Upper lobe of right lung (tissue), 1 donor: ENCODE measurements at regions not wholly inside any gene's neighbourhood (a gene's known extent, or its start where the extent isn't known, plus 50 kb on each side); places are given as distances from the start of the nearest gene placed in this dataset.

Source experiments
- ATAC-seq: fragments of 200-7000 bp; cut with Tn5 transposase; one replicate; pipeline ENCODE4 v1.9.1; 2020; ENCODE audit warnings: mild to moderate bottlenecking, moderate library complexity
- DNase-seq: peaks from one replicate; pipeline ENCODE4 v3.0.0-alpha.2; 2020
- H3K27ac ChIP-seq: fragments of 200-600 bp; one replicate; pipeline ENCODE4 v1.8.0; 2022
- H3K27me3 ChIP-seq: fragments of 200-600 bp; one replicate; pipeline ENCODE4 v1.8.0; 2022; ENCODE audit warnings: mild to moderate bottlenecking
- H3K36me3 ChIP-seq: fragments of 200-600 bp; one replicate; pipeline ENCODE4 v1.8.0; 2022
- H3K4me1 ChIP-seq: fragments of 200-600 bp; one replicate; pipeline ENCODE4 v1.8.0; 2022
- H3K4me3 ChIP-seq: fragments of 200-600 bp; one replicate; pipeline ENCODE4 v1.8.0; 2022; ENCODE audit warnings: mild to moderate bottlenecking
- H3K9me3 ChIP-seq: fragments of 200-600 bp; one replicate; pipeline ENCODE4 v1.8.0; 2022
- intact Hi-C: fragments of 100-400 bp; cut with DNase I; formaldehyde crosslinking; loops from one replicate; pipeline ENCODE4 v1.11.0; 2022
- TF ChIP-seq, protein P1 (sequence below): fragments of 200-600 bp; IDR thresholded peaks from one replicate; pipeline ENCODE4 v1.8.0; 2022; ENCODE audit warnings: antibody characterized with exemption
- donor health status: DM: no; HTN: yes; CAD: no; lungs with severe emphysema.

GRCh38 chr2:7785700-7786099 is 868.5 kb downstream of the RNF144A start:
- Histone ChIP-seq H3K9me3 (no peaks in the 10 kb centered on the region), H3K27ac (no peak overlapping the region), H3K27me3 (no peaks in the 10 kb centered on the region), H3K4me3 (no peak overlapping the region), H3K36me3 (no peaks in the 10 kb centered on the region), H3K4me1 (no peaks in the 10 kb centered on the region)
- ATAC-seq (peak; percentile 66), DNase-seq (no peak)
- TF ChIP-seq, protein P1, sequence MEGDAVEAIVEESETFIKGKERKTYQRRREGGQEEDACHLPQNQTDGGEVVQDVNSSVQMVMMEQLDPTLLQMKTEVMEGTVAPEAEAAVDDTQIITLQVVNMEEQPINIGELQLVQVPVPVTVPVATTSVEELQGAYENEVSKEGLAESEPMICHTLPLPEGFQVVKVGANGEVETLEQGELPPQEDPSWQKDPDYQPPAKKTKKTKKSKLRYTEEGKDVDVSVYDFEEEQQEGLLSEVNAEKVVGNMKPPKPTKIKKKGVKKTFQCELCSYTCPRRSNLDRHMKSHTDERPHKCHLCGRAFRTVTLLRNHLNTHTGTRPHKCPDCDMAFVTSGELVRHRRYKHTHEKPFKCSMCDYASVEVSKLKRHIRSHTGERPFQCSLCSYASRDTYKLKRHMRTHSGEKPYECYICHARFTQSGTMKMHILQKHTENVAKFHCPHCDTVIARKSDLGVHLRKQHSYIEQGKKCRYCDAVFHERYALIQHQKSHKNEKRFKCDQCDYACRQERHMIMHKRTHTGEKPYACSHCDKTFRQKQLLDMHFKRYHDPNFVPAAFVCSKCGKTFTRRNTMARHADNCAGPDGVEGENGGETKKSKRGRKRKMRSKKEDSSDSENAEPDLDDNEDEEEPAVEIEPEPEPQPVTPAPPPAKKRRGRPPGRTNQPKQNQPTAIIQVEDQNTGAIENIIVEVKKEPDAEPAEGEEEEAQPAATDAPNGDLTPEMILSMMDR = no peak
- intact Hi-C loops = no loop called here

GRCh38 chr2:7788736-7789135 is 871.5 kb downstream of the RNF144A start:
- H3K9me3 ChIP-seq = no peaks in the 10 kb centered on the region

DNA sequence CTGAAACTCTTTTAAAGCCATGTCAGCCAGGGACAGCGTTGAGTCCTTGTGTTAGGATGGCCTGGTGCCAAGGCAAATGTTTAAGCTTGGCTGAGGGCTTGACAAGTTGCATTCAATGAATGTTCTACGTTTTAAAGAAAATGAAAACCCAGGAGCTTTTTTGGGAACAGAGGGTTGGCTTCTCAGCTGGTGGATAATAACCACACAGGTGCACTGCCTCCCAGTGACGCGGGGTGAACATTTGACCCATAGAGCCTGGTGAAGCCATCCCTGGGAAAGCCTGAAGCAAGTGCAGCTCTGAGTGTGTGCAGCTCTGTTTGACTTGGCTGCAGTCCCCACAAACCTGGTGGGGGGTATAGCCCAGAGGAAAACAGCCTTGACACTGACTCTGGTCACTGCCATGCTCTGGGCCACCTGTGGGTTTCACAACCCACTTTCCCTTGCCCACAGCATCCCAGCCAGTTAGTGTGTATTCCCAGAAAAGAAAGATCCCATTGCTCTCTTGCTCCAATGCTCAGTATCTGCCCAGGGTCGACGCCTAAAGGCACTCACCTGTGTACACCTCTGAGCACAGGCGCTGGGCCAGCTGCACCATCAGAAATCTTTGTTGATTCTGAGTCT is 874.9 kb downstream of the RNF144A start:
- H3K27me3 ChIP-seq = no peaks in the 10 kb centered on the region
- DNase-seq (no peak), ATAC-seq (peak; percentile 80)
- H3K36me3 ChIP-seq = no peaks in the 10 kb centered on the region
- intact Hi-C loops = no loop called here
- H3K9me3 ChIP-seq = no peaks in the 10 kb centered on the region
- H3K4me1 ChIP-seq = no peaks in the 10 kb centered on the region
- no peak overlapping the region for H3K27ac ChIP-seq
- no peak overlapping the region for H3K4me3 ChIP-seq
- TF ChIP-seq, protein P1 = no peak

More at GRCh38 chr2:7788736-7789135, 871.5 kb downstream of the RNF144A start:
- H3K4me3 ChIP-seq = no peak overlapping the region
- ATAC-seq (no peak), DNase-seq (no peak)
- no peaks in the 10 kb centered on the region for H3K27me3 ChIP-seq
- intact Hi-C loops = no loop called here
- no peak overlapping the region for H3K27ac ChIP-seq
- no peaks in the 10 kb centered on the region for H3K4me1 ChIP-seq
- TF ChIP-seq, protein P1 = no peak
- H3K36me3 ChIP-seq = no peaks in the 10 kb centered on the region

GRCh38 chr2:7795778-7796563 is 878.8 kb downstream of the RNF144A start:
- ATAC-seq = no peak
- intact Hi-C loops = no loop called here

GRCh38 chr2:7800031-7800430 is 881.8 kb upstream of the ID2 start:
- Histone ChIP-seq H3K4me1 (no peaks in the 10 kb centered on the region), H3K27ac (no peak overlapping the region), H3K4me3 (no peak overlapping the region), H3K27me3 (no peaks in the 10 kb centered on the region), H3K36me3 (no peaks in the 10 kb centered on the region), H3K9me3 (no peaks in the 10 kb centered on the region)
- DNase-seq = no peak
- intact Hi-C loops = no loop called here
- TF ChIP-seq, protein P1 = no peak
- ATAC-seq = no peak

More at GRCh38 chr2:7795778-7796563, 878.8 kb downstream of the RNF144A start:
- Histone ChIP-seq H3K27me3 (no peaks in the 10 kb centered on the region), H3K36me3 (no peaks in the 10 kb centered on the region), H3K4me3 (no peak overlapping the region), H3K4me1 (no peaks in the 10 kb centered on the region), H3K27ac (peak overlapping the region; percentile 24), H3K9me3 (no peaks in the 10 kb centered on the region)
- TF ChIP-seq, protein P1 = no peak
- DNase-seq = no peak
